ENCODE measurements at regions not wholly inside any gene's neighbourhood (a gene's known extent, or its start where the extent isn't known, plus 50 kb on each side); places are given as distances from the start of the nearest gene placed in this dataset.
A peak's percentile ranks its signal among the peaks of the same experiment; 100 is the strongest.
"Not testable (repeated sequence)": the region's sequence is repeated elsewhere in the genome, so short reads cannot be mapped to it uniquely, and the experiment has no call there.

GRCh38 chr13:54394908-54395307 is 1366.3 kb downstream of the OLFM4 start:
- DNase-seq: no peak

GRCh38 chr13:54402495-54402894 is 1373.9 kb downstream of the OLFM4 start:
- no peak for DNase-seq

GRCh38 chr13:54415753-54416366 is 1387.2 kb downstream of the OLFM4 start:
- no peak for DNase-seq

GRCh38 chr13:54422946-54423345 is 1394.3 kb downstream of the OLFM4 start:
- DNase-seq: not testable (repeated sequence)

GRCh38 chr13:54424344-54424743 is 1395.7 kb downstream of the OLFM4 start:
- DNase-seq: no peak

DNA sequence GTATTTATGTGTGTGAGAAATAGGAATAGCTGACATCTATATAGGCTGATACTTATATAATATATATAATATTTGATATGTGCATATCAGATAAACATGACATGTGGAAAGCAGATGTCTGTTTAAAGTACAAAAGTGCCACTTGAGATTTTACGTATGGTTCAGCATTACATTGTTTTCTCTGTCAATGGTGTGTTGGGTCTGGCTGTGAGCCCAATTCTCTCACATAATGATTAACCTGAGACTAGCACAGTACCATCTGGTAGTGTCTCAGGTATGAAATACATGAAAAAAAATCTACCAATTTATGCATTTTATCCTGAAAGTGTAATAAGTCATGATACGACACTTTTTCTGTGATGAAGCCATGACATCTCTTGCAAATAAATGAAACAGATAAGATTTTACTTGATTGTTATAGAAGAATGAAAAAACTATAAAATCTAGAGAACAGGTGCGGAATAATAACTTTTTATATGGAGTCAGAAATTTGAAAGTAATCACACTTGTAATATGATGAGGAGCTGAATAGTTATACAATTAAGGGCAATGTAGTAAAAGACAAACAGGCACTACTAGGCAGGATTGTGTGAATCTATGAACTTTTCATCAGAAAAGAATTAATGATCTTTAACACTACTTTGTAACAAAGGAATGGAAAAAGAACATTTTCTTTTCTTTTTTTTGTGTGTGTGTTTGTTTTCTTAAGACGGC is 1405.0 kb downstream of the OLFM4 start:
- no peak for DNase-seq

GRCh38 chr13:54440853-54441400 is 1412.3 kb downstream of the OLFM4 start:
- DNase-seq: not testable (repeated sequence)

- no peak for DNase-seq
Observed at GRCh38 chr13:54445453-54445852, 1416.8 kb downstream of the OLFM4 start.

DNA sequence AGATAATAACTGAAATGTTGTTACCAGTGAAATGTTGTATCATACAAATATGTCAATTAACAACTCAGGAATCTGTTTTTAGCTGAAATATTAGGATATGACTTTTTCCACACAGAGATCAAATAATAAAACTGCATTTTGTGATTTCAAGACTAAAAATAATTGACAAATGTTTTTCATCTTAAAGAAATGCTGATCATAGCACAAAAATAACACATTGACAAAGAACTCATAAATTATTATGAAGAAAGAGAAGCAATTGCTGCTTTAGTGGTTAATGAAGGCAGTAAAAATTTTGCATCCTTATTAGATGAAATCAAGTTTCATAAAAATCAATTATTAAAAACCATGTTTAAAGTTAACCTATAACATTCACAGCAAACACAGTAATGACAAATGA is 1417.3 kb downstream of the OLFM4 start:
- no peak for DNase-seq

- no peak for DNase-seq
Observed at GRCh38 chr13:54449922-54450321, 1421.3 kb downstream of the OLFM4 start.

DNA sequence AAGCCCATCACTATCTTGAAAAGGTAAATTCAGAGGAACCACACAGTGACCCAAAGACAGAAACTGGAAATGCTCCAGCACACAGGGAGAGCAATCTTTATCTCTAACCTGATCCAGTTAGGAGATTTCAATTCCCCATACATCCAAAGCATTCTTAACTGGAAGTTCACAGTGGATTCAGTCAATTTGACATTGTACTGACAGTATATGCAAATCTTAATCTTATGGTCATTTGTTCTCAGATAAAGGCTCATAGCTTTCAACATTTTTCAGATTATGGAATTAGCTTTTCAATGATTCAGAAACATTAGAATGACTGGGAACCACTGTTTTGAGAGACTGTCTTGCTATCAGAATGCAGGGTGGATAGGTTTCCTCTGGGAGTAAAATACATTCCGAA is 1455.6 kb downstream of the OLFM4 start:
- no peak for DNase-seq

- no peak for DNase-seq
Observed at GRCh38 chr13:54486421-54487166, 1458.0 kb downstream of the OLFM4 start.

DNA sequence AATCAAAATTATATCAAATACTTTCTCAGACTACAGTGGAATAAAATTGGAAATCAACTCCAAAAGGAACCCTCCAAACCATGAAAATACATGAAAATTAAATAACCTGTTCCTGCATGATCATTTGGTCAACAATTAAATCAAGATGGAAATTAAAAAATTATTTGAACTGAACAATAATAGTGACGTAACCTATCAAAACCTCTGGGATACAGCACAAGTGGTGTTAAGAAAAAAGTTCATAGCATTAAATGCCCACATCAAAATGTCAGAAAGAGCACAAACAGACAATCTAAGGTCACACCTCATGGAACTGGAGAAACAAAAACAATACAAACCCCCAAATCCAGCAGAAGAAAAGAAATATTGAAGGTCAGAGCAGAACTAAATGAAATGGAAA is 1460.7 kb downstream of the OLFM4 start:
- DNase-seq: no peak

DNA sequence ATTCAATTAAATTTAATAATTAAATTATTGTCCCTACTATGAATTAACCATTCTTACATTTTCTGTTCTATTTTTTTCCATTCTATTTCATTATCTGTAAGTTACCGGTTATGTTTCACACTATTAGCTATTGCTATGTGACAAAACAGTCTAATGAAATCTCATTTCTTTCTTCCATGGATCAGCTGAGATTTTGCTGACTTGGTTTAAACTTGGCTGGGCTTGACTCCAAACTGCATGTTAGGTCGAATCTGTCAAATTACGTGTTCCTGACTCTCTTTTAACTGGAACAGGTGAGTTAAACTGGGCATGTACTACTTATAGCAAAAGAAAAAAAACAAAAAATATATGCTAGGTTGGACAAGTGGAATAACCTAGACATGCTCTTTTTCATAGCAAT is 1464.4 kb downstream of the OLFM4 start:
- DNase-seq: no peak

DNA sequence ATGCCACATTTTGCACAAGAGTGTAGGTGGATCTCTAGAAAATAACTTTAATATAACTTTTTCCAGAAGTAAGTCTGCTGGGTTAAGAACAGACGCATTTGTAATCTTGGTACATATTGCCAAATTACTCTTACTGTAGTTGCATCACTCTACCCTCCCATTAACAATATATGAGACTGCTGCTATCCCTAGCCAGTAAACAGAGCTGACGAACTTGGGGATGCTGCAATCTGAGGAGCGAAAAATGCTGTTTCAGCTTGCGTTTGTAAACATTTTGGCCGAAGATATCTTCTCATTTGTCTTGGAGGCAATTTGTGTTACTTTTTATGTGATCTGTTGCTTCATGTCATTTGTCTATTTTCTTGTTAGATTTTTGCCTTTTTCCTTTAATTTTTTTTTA is 1482.8 kb downstream of the OLFM4 start:
- DNase-seq: no peak

GRCh38 chr13:54513254-54513653 is 1484.6 kb downstream of the OLFM4 start:
- DNase-seq: no peak

GRCh38 chr13:54536112-54536511 is 1507.5 kb downstream of the OLFM4 start:
- DNase-seq: peak; percentile 5

DNA sequence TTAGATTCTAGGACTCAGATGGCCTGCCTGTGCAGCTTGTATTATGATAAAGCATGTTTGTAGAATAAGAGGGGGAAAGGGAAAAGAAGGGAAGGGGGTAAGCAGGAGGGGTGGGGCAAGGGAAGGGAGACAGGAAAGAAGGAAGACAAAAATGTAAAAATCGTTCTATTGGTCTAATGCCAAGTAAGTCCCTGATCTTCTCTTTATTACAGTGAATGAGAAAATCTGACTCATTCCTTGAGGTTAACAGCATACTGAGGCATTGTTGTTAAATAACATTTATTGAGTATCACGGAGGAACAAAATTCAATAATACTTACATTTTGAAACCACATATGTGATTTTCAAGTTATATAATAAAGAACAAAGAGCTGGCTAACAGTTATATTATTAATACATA is 1534.7 kb downstream of the OLFM4 start:
- DNase-seq: no peak

GRCh38 chr13:54572037-54572436 is 1543.4 kb downstream of the OLFM4 start:
- DNase-seq: not testable (repeated sequence)

GRCh38 chr13:54573186-54573585 is 1544.6 kb downstream of the OLFM4 start:
- no peak for DNase-seq

GRCh38 chr13:54574791-54575190 is 1546.2 kb downstream of the OLFM4 start:
- no peak for DNase-seq

- no peak for DNase-seq
Observed at GRCh38 chr13:54591540-54591939, 1562.9 kb downstream of the OLFM4 start.

DNA sequence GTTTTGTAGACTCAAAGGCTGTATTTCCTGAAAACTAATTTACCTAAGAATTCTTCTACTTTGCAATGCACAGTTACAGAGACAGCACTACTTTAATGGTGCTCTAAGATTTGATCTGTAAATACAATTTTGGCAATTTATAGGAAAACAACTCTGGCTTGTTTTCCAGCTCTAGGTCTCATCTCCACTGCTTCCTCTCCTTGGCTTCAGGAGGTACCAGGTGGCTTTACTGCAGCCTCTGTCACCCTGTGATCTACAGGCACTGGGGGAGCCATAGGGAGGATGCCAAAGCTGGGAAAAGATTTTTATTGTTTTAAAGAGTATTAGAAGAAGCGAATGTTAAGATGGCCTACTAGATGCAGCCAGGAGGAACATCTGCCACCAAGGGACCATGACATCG is 1563.6 kb downstream of the OLFM4 start:
- no peak for DNase-seq
